ENCODE measurements at regions not wholly inside any gene's neighbourhood (a gene's known extent, or its start where the extent isn't known, plus 50 kb on each side); places are given as distances from the start of the nearest gene placed in this dataset.

DNA sequence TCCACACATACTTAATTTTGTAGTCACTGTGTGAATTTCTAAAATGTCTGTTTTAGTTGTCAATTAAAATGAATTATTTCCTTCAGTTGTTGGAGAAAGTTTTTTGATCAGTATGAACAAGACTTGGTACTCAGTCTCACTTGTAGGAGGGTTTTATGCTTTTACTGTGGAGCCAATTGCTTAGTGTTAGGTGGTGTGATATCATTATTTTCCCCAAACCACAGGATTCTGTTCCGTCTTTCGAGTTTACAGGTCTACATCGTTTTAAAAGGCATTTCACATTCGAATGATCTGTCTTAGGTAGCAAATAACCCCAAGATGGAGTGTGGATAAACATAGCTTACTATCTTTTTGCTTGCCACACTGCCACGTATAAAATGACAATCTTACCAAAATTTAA lies 803.1 kb downstream of the SATB2 start:
- no peaks in the 10 kb centered on the region for H3F3A ChIP-seq (ENCODE audit: insufficient read depth, low read length)
- TF ChIP-seq, protein P1, sequence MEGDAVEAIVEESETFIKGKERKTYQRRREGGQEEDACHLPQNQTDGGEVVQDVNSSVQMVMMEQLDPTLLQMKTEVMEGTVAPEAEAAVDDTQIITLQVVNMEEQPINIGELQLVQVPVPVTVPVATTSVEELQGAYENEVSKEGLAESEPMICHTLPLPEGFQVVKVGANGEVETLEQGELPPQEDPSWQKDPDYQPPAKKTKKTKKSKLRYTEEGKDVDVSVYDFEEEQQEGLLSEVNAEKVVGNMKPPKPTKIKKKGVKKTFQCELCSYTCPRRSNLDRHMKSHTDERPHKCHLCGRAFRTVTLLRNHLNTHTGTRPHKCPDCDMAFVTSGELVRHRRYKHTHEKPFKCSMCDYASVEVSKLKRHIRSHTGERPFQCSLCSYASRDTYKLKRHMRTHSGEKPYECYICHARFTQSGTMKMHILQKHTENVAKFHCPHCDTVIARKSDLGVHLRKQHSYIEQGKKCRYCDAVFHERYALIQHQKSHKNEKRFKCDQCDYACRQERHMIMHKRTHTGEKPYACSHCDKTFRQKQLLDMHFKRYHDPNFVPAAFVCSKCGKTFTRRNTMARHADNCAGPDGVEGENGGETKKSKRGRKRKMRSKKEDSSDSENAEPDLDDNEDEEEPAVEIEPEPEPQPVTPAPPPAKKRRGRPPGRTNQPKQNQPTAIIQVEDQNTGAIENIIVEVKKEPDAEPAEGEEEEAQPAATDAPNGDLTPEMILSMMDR (IDR thresholded peaks at IDR 0.05; ENCODE audit: low read length), result no peak
- no peak for TF ChIP-seq EZH2 (IDR thresholded peaks at IDR 0.05; ENCODE audit: borderline replicate concordance, low read length)
- H3K36me3 ChIP-seq (ENCODE audit: insufficient read depth, low read length), result no peaks in the 10 kb centered on the region
- no peak overlapping the region for H3K4me2 ChIP-seq (ENCODE audit: low read length)
- H4K20me1 ChIP-seq (ENCODE audit: insufficient read depth, low read length), result no peaks in the 10 kb centered on the region
- no peak overlapping the region for H2AFZ ChIP-seq (ENCODE audit: low read length)
- H3K4me1 ChIP-seq (ENCODE audit: insufficient read depth, low read length, severe bottlenecking), result no peaks in the 10 kb centered on the region
- H3K9ac ChIP-seq (ENCODE audit: low read length), result no peak overlapping the region
- H3K9me2 ChIP-seq (ENCODE audit: low read depth, low read length), result no peaks in the 10 kb centered on the region
- no peaks in the 10 kb centered on the region for H3K79me2 ChIP-seq (ENCODE audit: insufficient read depth, low read length)
- no peak overlapping the region for H3K4me3 ChIP-seq (ENCODE audit: low read depth, low read length, poor library complexity, severe bottlenecking)
- H3K27me3 ChIP-seq (ENCODE audit: insufficient read depth, low read length), result no peaks in the 10 kb centered on the region
- no peaks in the 10 kb centered on the region for H3K9me3 ChIP-seq (ENCODE audit: low read length)
- H3K27ac ChIP-seq (ENCODE audit: low read depth, low read length, poor library complexity, severe bottlenecking), result no peak overlapping the region

DNA sequence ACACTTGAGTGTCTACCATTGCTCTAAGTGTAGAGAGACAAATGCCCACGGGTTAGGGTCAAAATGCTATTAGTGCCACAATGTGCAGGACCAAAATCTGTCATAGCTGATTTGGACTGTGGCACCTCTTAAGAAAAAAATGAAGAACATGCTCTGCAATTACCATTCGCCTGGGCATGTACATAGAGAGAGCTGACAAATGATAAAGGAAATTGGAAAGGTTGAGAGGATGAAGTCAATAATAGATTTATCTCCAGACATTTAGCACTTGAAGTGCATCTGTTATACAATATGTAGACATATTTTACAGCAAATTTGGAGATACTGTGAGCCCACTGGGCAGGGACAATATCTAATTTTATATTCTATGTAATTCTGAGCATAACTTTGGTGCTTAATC lies 804.4 kb downstream of the SATB2 start:
- no peak overlapping the region for H3K9ac ChIP-seq (ENCODE audit: low read length)
- no peaks in the 10 kb centered on the region for H3K36me3 ChIP-seq (ENCODE audit: insufficient read depth, low read length)
- TF ChIP-seq, protein P1 (IDR thresholded peaks at IDR 0.05; ENCODE audit: low read length), result no peak
- no peak for TF ChIP-seq EZH2 (IDR thresholded peaks at IDR 0.05; ENCODE audit: borderline replicate concordance, low read length)

DNA sequence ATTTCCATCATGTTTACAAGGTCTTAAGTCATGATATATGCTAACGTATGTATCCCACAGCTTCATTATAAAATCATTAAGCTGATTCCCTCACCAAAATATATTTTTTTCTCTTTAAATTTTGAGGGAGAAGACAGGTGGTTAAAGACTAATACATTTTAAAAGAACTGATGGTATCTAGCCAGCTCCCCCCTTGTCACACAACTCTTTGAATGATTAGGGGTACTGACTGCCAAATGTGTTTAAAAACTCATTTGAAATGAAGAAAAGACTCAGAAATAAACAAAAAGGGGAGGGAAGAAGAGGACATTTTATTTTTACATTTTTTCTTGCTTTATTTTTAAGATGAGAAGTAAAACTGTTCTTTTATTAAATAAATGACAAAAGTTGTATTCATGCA lies 805.3 kb downstream of the SATB2 start:
- H3K4me3 ChIP-seq (ENCODE audit: low read depth, low read length, poor library complexity, severe bottlenecking), result no peak overlapping the region
- H3F3A ChIP-seq (ENCODE audit: insufficient read depth, low read length), result no peaks in the 10 kb centered on the region
- H3K9me3 ChIP-seq (ENCODE audit: low read length), result no peaks in the 10 kb centered on the region
- no peak overlapping the region for H3K9ac ChIP-seq (ENCODE audit: low read length)
- H4K20me1 ChIP-seq (ENCODE audit: insufficient read depth, low read length), result no peaks in the 10 kb centered on the region
- H3K27me3 ChIP-seq (ENCODE audit: insufficient read depth, low read length), result no peaks in the 10 kb centered on the region
- H3K27ac ChIP-seq (ENCODE audit: low read depth, low read length, poor library complexity, severe bottlenecking), result no peak overlapping the region
- no peaks in the 10 kb centered on the region for H3K79me2 ChIP-seq (ENCODE audit: insufficient read depth, low read length)
- TF ChIP-seq EZH2 (IDR thresholded peaks at IDR 0.05; ENCODE audit: borderline replicate concordance, low read length), result no peak
- TF ChIP-seq, protein P1 (IDR thresholded peaks at IDR 0.05; ENCODE audit: low read length), result no peak
- no peaks in the 10 kb centered on the region for H3K9me2 ChIP-seq (ENCODE audit: low read depth, low read length)
- H3K4me1 ChIP-seq (ENCODE audit: insufficient read depth, low read length, severe bottlenecking), result no peaks in the 10 kb centered on the region
- no peaks in the 10 kb centered on the region for H3K36me3 ChIP-seq (ENCODE audit: insufficient read depth, low read length)
- H3K4me2 ChIP-seq (ENCODE audit: low read length), result no peak overlapping the region
- no peak overlapping the region for H2AFZ ChIP-seq (ENCODE audit: low read length)

More for the DNA sequence above, 804.4 kb downstream of the SATB2 start:
- H4K20me1 ChIP-seq (ENCODE audit: insufficient read depth, low read length), result no peaks in the 10 kb centered on the region
- no peaks in the 10 kb centered on the region for H3F3A ChIP-seq (ENCODE audit: insufficient read depth, low read length)
- H3K79me2 ChIP-seq (ENCODE audit: insufficient read depth, low read length), result no peaks in the 10 kb centered on the region
- H3K9me2 ChIP-seq (ENCODE audit: low read depth, low read length), result no peaks in the 10 kb centered on the region
- H3K4me1 ChIP-seq (ENCODE audit: insufficient read depth, low read length, severe bottlenecking), result no peaks in the 10 kb centered on the region
- no peak overlapping the region for H2AFZ ChIP-seq (ENCODE audit: low read length)
- H3K9me3 ChIP-seq (ENCODE audit: low read length), result no peaks in the 10 kb centered on the region
- H3K27ac ChIP-seq (ENCODE audit: low read depth, low read length, poor library complexity, severe bottlenecking), result no peak overlapping the region
- no peak overlapping the region for H3K4me2 ChIP-seq (ENCODE audit: low read length)
- no peak overlapping the region for H3K4me3 ChIP-seq (ENCODE audit: low read depth, low read length, poor library complexity, severe bottlenecking)
- no peaks in the 10 kb centered on the region for H3K27me3 ChIP-seq (ENCODE audit: insufficient read depth, low read length)

Data from OCI-LY1 (cell line).